GM12891 (cell line): ENCODE measurements at regions not wholly inside any gene's neighbourhood (a gene's known extent, or its start where the extent isn't known, plus 50 kb on each side); places are given as distances from the start of the nearest gene placed in this dataset.

Experiments used
- POLR2A ChIP-seq: IDR thresholded peaks from 2 replicates; pipeline ENCODE4 v1.6.1; 2011; ENCODE audit warnings: low read depth, low read length, control low read depth
- POLR2AphosphoS5 ChIP-seq: IDR thresholded peaks from 2 replicates; pipeline ENCODE4 v1.6.1; 2011; ENCODE audit warnings: low read depth, low read length, control low read depth

DNA sequence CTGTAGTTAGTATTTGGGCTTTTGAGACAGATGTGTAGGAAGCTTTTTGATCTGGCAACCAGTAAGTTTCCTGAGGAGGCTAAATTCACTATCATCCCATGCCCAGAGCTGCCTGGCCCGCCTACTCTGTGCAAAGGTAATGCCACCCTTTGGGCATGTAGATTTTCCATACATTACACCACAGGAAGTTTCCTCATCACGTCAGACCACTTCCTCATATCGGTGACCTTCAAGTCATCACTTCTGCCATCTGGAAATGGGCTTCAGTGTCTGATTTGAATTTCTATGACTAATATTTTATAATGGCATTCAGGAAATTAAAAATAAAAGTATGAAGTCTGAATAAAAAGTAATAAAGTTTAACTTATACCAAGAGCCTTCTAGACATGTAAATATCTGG lies 825.4 kb downstream of the DCDC2C start:
- no peak for TF ChIP-seq POLR2A
- TF ChIP-seq POLR2AphosphoS5 = no peak
